Caki2 (cell line): ENCODE measurements at regions not wholly inside any gene's neighbourhood (a gene's known extent, or its start where the extent isn't known, plus 50 kb on each side); places are given as distances from the start of the nearest gene placed in this dataset.
"Not testable (repeated sequence)": the region's sequence is repeated elsewhere in the genome, so short reads cannot be mapped to it uniquely, and the experiment has no call there.

ENCODE experiments used
- DNase-seq: peaks from one replicate; pipeline ENCODE4 v3.0.0-alpha.2; 2015; ENCODE audit warnings: low read depth
- in situ Hi-C: cut with HindIII; loops from 2 replicates; pipeline ENCODE4 v1.10.0; 2016; ENCODE audit warnings: low sequenced_read_pairs, low pct_unique_long_range_greater_than_20kb, mixed read lengths

- no peak for DNase-seq
- in situ Hi-C loops: no loop called here
Measured at GRCh38 chr7:89826121-89826520, 328.1 kb upstream of the STEAP1 start.

GRCh38 chr7:89826557-89826956, 327.7 kb upstream of the STEAP1 start:
- in situ Hi-C loops: no loop called here
- no peak for DNase-seq

DNA sequence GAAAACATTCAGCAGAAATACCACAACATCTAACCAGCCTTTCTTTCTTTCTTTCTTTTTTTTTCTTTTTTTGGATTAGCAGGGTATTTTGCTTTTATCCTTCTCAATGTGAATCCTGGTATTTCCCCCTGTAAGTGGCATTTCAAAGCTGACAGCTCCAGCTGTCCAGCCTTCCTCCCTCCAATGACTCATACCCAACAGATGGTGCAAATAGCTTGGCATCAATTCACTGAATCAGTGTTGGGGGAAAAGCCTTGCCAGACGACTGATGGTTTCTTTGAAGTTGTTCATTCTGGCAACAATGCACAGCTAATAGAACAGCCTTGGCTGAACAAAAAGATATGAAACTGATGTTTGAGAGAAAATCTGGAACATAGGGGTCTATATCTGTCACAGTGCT, 316.8 kb upstream of the STEAP1 start:
- peak; percentile 8 for DNase-seq
- in situ Hi-C loops: no loop called here

- in situ Hi-C loops: no loop called here
- no peak for DNase-seq
Measured at GRCh38 chr7:89839329-89839728, 314.9 kb upstream of the STEAP1 start.

GRCh38 chr7:89845952-89846351, 308.3 kb upstream of the STEAP1 start:
- in situ Hi-C loops: no loop called here

DNA sequence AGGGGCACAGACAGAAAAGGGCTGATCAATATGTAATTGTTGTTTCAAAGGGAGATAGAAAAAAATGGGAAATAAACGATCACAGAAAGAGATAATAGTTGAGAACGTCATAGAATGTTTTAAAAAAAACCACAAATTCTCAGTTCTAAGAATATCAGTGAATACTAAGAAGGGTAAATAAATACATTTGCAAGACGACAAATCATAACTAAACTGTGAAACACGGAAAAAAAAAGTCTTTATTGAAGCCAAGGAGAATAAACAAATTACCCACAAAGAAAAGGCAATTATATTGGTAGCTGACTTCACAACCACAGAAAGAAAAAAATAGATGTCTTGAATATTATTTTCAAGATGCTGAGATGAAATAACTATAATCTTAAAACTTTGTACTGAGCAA, 305.2 kb upstream of the STEAP1 start:
- DNase-seq: no peak
- in situ Hi-C loops: no loop called here

More at GRCh38 chr7:89845952-89846351, 308.3 kb upstream of the STEAP1 start:
- DNase-seq: no peak

DNA sequence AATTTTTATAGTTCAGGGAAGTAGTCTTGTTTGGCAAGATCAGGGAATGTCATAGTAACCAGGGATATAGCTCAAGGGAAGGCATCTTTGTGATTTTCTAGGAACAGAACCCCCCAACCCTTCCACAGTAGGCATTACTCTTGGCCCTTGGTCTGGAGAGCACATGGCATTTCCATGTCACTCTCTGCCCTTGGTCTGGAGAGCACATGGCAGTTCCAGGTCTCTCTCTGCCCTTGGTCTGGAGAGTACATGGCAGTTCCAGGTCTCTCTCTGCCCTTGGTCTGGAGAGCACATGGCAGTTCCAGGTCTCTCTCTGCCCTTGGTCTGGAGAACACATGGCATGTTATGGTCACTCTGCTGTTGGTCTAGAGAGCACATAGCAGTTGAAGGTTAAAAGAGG, 297.2 kb upstream of the STEAP1 start:
- in situ Hi-C loops, DNase-seq: not testable (repeated sequence)

DNA sequence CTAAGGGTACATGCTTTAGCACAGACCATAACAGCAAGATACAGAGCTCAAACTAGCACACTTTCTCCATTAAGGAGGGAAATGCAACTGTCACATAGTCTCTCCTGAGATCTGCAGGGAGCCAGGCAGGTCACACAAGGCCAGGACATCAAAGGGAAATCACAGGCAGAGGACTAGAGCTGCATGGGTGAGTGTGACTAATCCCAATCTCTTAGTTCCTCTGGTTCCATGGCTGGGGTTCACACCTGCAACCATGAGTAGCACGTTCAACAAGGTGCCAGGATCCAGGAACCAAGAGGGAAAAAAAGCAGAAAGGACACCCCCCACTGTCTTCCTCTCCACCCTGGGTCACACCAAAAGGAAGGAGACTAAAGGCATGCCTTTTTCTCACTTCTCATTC, 296.5 kb upstream of the STEAP1 start:
- in situ Hi-C loops: no loop called here

DNA sequence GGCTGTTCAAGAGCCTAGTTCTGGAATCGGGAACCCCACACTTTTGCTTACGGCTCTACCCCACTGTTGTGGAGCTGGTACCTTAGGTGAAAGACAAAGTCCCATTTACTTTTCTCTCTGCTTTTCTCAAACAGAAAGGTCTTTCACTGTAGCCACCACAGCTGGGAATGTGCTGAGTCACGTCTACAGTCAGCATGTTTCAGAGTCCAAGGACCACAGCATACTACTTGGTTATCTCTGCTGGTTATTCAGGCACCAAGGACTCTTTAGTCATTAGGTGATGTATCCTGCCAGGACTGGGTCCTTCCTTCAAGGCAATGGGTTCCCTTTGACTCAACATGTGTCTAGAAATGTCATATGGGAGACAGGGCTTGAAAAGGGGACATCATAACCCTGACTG, 266.8 kb upstream of the STEAP1 start:
- in situ Hi-C loops: no loop called here
- peak; percentile 21 for DNase-seq

More for the DNA sequence above, 296.5 kb upstream of the STEAP1 start:
- no peak for DNase-seq

DNA sequence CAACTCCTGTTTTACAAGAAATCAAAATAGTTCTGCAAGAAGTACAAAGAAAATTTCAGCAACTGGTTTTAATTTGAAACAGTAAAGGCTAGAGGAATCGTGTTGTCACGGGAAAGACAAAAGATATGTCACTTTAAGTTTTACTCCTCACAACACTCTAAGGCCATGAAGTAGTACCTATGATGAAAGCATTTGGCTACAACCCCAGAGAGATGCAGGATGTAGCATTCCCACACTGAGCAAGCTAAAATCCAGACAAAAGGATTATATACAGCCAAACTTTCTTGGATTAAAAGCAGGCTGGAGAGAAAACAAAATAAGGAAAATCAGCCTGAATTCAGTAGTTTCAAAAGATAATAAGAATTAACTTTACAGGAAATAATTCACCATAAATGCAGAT, 245.5 kb upstream of the STEAP1 start:
- DNase-seq: no peak
- in situ Hi-C loops: no loop called here

- DNase-seq: no peak
- in situ Hi-C loops: no loop called here
Measured at GRCh38 chr7:89914711-89915110, 239.6 kb upstream of the STEAP1 start.

DNA sequence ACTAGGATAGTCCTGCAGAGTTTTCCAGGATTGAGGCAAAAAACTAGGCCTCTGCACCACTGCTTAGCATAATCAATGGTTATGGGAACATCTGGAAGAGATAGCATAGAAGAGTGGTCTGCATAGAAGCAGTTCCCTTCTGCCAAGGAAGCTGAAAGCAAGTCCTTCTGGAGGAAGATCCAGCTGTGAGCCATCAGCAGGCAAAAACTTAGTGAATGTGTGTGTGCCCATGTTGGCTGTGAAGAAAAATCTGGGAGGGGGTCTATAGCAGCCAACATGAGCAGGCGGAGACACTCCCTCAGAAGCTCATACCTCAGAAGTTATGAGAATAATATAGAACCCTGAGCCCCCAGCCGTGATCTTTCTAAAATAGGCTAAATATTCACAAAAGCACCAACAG, 228.1 kb upstream of the STEAP1 start:
- in situ Hi-C loops: no loop called here

DNA sequence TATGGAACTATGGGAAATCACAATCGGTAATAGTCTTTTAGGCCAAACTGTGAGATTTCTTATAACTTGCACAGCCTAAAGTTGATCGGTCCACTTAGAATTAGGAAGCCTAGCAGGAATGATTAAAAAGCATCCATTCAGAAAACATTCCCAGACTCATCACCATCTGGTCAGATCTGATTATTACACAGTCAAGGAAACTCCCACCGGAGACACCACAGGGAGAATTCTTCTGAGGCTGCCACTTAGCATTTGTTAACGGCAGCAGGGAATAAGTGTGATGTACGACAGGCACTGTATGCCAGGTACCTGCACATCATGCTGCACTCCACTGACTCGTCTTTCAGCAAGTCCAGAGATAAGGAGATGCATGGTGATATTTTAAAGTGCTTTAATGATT, 227.6 kb upstream of the STEAP1 start:
- in situ Hi-C loops: no loop called here
- no peak for DNase-seq

More for the DNA sequence above, 228.1 kb upstream of the STEAP1 start:
- no peak for DNase-seq

GRCh38 chr7:89927762-89928161, 226.5 kb upstream of the STEAP1 start:
- no peak for DNase-seq
- in situ Hi-C loops: no loop called here

- in situ Hi-C loops: no loop called here
- no peak for DNase-seq
Measured at GRCh38 chr7:89928451-89928850, 225.8 kb upstream of the STEAP1 start.

GRCh38 chr7:89934101-89934500, 220.2 kb upstream of the STEAP1 start:
- DNase-seq: no peak
- in situ Hi-C loops: no loop called here

DNA sequence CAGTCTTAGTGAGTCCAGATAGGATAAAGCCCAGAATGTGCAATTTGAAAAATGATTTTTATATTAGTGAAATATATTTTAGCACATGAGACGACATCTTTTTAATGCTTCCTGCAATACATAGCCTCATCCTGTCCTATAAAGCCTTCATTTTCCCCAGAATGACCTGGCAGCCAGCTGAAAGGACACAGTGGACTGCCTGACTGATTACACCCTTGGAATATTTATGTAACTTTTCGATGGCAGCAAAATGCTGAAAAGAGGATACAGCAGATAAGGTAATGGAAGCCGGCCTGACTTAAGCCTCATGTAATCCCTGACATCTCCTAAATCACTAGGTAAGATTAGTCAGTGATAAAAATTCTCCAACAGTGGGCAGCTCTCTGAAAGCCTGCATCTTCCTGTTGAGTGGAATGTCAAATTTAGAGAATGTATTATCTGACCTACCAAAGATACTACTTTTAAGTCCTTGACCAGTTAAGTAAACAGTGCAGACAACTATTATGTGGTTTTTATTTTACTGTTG, 210.7 kb upstream of the STEAP1 start:
- in situ Hi-C loops: no loop called here
- no peak for DNase-seq

GRCh38 chr7:89958525-89959068, 195.7 kb upstream of the STEAP1 start:
- DNase-seq: no peak
- in situ Hi-C loops: no loop called here

- DNase-seq: no peak
- in situ Hi-C loops: no loop called here
Measured at GRCh38 chr7:89966067-89966664, 188.1 kb upstream of the STEAP1 start.

DNA sequence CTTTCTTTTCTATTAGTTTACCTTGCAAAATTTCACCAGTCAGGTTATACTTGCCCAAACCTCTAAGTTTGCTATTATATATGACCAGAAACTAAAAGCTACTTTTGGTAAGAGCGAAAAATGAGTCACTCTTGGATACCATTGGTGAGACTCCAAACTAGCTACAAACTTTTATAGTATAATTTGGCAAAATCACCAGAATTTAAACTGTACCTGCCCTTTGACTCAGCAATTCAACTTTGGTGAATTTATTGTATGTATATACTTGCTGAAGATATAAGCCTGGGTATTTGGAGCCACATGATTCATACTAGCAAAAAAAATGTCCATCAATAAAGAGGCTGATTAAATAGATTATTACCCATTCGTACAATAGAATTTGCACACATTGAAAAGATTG, 178.7 kb upstream of the STEAP1 start:
- in situ Hi-C loops: no loop called here
- DNase-seq: no peak
